ENCODE measurements at regions not wholly inside any gene's neighbourhood (a gene's known extent, or its start where the extent isn't known, plus 50 kb on each side); places are given as distances from the start of the nearest gene placed in this dataset. TPM values are rescaled to one million over a fixed set of nuclear protein-coding genes. Genes with fewer than 3 reads are reported as not detected.

Small RNAs in the stretch of these regions (microRNA-seq; reads per million reads assigned to microRNA genes)
- not detected for gene MIR6078

Measured in left ventricle myocardium inferior (tissue), 1 donor.